Inflammatory macrophage treated with lipopolysaccharide for 1 hour (primary cell): ENCODE measurements at regions not wholly inside any gene's neighbourhood (a gene's known extent, or its start where the extent isn't known, plus 50 kb on each side); places are given as distances from the start of the nearest gene placed in this dataset.

ENCODE experiments used
- DNase-seq, 2 donors: peaks; one replicate each; pipeline ENCODE4 v3.0.0-alpha.2; 2020 to 2022

GRCh38 chr6:156725712-156726111 is 51.5 kb upstream of the ARID1B start:
- no peak for DNase-seq

GRCh38 chr6:156720691-156721685 is 56.2 kb upstream of the ARID1B start:
- DNase-seq: peak; percentile 25 to 52

GRCh38 chr6:156719720-156720563 is 57.2 kb upstream of the ARID1B start:
- peak; percentile 81 for DNase-seq

- peak in 1 of 2 donors; percentile 14 for DNase-seq
These were observed 57.8 kb upstream of the ARID1B start for GRCh38 chr6:156719395-156719719.

DNA sequence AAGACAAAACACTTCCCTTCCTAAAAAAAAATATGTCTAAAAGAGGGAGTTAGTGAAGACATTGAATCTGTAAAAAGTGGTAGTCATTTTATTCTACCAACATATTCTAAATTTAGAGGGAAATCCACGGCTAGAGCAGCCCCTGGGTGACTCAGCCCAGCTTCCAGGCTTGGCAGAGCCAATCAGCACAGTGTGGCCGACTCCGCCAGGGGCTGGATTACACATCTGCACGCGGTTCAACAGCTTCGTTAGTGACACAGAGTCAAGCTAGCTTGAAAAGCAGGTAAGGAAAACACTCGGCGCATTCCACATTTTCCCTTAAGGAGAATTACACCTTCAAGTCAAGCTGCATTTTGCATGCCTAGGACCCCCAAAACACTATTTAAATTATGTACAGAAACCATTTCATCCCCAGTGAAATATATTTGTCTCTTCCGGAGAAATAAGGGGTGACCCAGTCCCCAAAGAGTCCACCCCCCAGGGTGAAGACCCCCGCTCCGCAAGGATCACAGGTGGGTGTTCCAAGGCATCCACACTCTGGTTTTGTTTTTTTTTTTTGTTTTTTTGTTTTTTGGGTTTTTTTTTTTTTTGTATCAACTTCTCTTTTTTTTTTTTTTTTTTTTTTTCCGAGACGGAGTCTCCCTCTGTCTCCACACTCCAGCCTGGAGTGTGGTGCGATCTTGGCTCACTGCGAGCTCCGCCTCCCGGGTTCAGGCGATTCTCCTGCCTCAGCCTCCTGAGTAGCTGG is 58.4 kb upstream of the ARID1B start:
- DNase-seq: no peak

- no peak for DNase-seq
These were observed 59.6 kb upstream of the ARID1B start for GRCh38 chr6:156717542-156717941.

DNA sequence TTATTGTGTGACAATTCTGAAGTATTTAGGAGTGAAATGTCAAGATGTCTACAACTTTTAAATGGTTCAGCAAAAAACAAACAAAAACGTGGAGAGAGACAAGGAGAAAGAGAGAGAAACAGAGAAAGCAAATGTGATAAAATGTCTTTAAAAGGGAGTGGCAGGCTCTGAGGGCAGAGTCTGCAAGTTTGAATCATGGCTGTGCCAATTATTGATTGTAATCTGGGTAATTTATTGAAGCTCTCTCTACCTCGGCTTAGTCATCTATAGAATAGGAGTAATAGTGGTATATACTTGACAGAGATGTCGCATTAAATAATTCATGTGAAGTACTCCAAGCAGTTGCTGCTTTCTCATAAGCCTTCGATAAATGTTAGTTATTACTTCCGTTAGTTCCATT is 61.3 kb upstream of the ARID1B start:
- DNase-seq: no peak

- DNase-seq: no peak
These were observed 63.6 kb upstream of the ARID1B start for GRCh38 chr6:156713548-156713947.

DNA sequence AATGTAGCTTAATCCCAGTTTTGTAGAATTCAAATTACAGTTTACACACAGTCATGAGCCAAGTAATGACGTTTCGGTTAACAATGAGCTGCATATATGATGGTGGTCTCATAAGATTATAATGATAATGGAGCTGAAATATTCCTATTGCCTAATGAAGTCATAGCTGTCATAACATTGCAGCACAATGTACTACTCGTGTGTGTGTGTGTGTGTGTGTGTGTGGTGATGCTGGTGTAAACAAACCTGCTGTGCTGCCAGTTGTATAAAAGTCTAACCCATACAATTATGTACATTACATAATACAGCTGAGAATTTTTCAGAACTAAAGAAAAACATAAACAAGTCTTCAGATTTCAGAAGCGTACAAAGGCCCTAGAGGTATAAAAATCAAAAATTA is 66.7 kb upstream of the ARID1B start:
- no peak for DNase-seq

DNA sequence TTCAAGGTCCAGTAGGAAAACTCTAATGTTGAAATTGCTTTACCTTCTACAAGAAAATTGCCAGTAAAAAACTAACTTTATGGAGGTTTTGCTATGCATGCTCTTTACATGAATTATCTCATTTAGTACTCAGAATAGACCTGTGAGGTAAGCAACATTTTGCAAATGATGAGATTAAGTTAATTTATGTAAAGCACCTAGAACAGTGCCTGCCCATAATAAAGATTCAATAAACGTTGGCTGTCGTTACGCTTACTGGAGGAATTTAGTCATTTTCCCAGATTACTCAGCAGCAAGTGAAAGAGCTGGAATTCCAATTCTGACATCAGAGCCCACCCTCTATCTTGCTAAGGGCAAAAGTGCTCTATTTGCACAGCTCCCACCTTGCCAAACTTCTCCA is 69.4 kb upstream of the ARID1B start:
- no peak for DNase-seq

DNA sequence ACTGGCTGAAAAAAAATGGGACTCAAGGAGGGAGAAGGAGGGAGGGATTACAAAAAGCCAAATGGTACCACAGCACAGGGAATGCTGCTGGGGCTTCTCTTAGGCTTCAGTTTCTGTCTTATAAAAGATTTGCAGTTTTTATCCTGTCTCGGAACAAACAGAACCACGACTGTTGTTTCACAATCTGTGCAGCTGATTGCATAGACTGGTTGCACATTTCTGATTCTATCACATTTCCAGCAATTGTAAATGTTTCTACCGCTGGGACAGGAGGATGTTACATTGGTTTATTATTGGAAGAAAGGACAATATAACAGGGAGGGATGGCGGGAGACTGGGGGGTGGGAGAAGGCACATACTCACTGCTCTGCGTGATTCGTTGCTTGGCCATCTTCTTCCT is 73.5 kb upstream of the ARID1B start:
- DNase-seq: no peak

GRCh38 chr6:156701966-156702365 is 75.2 kb upstream of the ARID1B start:
- DNase-seq: no peak

DNA sequence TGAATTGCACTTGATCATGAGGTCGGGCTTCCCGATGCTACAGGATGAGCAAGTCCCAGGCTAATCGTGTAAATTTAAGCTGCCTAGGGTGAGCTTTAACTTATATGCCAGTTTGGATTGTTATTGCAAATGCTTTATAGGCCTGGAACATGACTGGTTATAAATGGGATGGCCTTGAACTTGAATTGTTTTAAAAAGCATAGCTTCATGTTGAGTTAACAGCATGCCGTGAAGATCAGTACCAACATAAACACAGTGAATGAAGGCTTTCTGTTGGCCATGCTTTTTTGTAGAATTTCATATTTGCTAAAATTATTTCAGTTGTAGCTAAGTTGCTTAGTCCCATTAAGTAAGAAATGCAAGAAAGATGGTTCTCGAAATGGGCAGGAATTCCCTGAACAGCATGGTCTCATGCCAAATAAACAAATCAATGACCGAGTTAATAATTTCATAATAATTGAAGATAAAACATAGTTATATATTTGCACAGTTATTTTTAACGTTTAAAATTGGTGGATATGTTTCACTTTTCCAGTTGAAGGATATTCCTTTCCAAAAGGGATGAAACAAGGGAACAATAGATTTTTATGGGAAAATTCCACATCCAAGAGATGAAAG is 76.6 kb upstream of the ARID1B start:
- DNase-seq: no peak

- no peak for DNase-seq
These were observed 77.2 kb upstream of the ARID1B start for GRCh38 chr6:156699935-156700334.

- peak; percentile 38 to 48 for DNase-seq
These were observed 78.2 kb upstream of the ARID1B start for GRCh38 chr6:156699017-156699421.

DNA sequence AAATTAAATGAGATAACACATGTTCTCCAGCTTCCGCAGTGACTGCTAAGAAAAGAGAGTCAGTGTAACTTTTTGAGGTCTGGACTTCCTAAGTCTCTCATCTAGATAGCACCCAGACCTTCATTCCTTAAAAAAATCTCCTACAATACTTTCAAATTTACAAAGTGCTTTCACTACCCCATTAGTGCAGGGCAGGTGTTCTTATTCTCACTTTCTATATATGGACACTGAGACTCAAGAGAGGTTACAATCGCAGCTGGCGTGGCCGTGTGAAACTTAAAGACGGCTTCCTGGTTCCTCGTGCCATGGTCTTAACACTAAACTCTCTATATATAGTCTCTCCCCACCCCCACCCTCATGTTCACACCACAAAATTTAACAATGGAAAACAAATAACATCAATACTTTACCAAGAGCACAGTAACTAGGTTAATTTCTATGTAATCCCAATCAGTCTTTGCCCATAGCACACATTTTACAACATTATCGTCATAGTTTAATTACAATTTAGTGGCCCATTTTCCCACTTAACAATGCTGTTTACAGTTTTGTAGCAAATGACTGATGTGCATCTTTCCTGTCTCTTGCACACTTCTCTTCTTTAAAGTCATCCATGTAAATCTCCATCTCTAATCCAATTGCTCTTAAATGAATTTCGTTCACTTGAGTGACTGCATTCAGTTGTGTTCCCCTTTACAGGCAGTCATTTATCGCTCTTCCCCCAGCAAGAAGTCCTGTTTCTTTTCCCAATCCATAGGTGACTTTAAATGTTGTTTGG is 78.8 kb upstream of the ARID1B start:
- no peak for DNase-seq

DNA sequence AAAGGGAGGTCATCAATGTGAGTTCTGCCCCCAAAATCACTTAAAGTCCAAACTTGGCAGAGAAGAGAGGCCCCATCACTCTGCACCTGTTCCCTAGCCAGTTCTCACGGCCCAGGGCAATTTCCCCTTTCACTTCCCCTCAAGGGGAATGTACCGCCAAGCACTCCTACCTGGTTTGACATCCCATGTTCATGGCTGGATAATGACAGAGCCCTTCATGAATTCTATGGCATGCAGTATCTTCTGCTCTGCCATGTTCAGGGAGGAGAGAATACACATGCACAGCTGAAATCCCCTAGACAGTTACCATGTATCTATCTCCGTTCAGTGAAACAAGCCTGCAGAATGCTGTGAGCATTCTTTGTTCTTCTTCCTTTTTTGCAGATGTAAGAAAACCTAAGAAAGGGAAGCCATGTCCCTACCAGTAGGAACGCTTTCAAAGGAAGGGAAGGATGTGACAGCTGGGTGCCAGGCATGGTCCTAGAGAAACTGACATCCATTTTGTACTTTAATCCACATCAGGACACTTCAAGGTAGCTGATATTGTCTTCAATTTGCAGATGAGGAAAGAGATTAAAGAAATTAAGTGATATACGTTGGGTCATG is 79.8 kb upstream of the ARID1B start:
- DNase-seq: peak in 1 of 2 donors; percentile 27

DNA sequence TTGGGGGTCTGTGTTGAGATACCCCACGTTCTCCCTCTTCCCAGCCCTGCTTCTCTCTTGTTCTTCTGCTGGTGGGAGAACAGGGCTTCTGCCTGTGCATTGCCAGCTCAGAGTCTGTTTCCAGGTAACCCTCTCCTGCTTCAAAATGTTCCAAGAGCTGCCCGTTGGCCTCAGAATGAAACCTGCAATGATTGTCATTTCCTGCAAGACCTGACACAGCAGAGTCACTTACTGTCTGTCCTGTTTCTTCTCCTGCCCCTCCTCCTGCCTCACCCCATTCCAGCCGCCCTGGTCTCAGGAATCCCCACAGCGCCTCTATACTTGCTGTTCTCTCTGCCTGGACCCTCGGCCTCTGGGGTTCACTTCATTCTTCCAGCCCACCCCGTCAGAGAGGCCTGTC is 81.4 kb upstream of the ARID1B start:
- DNase-seq: no peak

GRCh38 chr6:156694679-156695078 is 82.5 kb upstream of the ARID1B start:
- no peak for DNase-seq

DNA sequence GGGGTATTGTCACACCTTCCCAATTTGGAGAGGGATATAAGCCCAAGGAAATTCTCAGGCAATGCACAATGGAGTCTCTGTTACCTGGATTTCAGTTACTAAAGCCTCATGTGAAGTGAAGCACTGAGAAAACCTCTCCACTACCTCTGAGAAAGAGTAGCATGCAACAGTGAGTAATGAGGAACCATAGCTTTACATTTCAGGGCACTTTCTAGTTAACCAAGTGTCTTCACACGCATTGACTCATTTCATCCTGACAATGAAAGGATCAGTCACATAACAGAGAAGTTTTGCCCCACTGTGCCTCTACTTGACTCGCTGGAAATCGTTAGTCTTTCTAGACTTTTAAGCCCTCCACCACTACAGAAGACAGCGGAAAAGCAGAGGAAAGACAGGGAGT is 86.2 kb upstream of the ARID1B start:
- DNase-seq: no peak

DNA sequence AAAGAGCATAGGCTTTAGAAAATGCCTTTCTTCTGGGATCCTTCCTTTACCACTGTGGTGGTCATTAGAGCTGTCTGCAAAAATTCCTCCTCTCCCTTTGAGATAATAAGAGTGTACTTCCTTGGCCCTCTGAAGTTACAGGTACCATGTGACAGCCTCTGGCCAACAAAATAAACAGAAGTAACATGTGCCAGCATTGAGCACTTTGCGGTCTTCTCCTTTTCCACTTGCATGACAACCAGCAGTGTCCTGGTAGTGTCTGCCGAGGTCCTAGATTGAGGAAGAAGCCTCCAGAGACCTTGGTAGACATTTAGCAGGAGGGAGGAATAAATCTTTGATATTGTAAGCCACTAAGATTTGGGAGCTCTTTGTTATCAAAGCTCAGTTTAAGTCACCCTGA is 87.5 kb upstream of the ARID1B start:
- DNase-seq: peak; percentile 55 to 61

GRCh38 chr6:156688620-156688971 is 88.6 kb upstream of the ARID1B start:
- DNase-seq: peak; percentile 2 to 20
